CD8-positive, alpha-beta memory T cell (primary cell): ENCODE measurements at regions not wholly inside any gene's neighbourhood (a gene's known extent, or its start where the extent isn't known, plus 50 kb on each side); places are given as distances from the start of the nearest gene placed in this dataset.

Experiments used
- CTCF ChIA-PET: fragments of 350-600 bp; sonication (Branson Sonifier 250); formaldehyde crosslinking; loops from one replicate; lab custom pipeline; 2021; ENCODE audit warnings: antibody characterized with exemption; lab: Charles Lee
- POLR2A ChIA-PET: fragments of 350-600 bp; sonication (Branson Sonifier 250); formaldehyde crosslinking; loops from one replicate; lab custom pipeline; 2021; ENCODE audit warnings: antibody characterized with exemption; lab: Charles Lee
- DNase-seq, 5 donors: peaks; one replicate each; pipeline versions ENCODE4 v3.0.0 to v3.0.0-alpha.2; 2020 to 2022; ENCODE audit warnings: mixed read lengths in 1 of 5
- H3K27ac ChIP-seq: one replicate; pipeline ENCODE4 v1.7.0; 2013; ENCODE audit warnings: low read depth, mild to moderate bottlenecking, low read length, moderate library complexity
- H3K27me3 ChIP-seq: 2 replicates; pipeline ENCODE4 v1.7.0; 2013; ENCODE audit warnings: low read length, mild to moderate bottlenecking; ENCODE audit not compliant: insufficient read depth, poor library complexity, severe bottlenecking
- H3K36me3 ChIP-seq: 2 replicates; pipeline ENCODE4 v1.7.0; 2013; ENCODE audit warnings: mild to moderate bottlenecking, low read length, moderate library complexity; ENCODE audit not compliant: insufficient read depth
- H3K4me1 ChIP-seq: 2 replicates; pipeline ENCODE4 v1.7.0; 2013; ENCODE audit warnings: mild to moderate bottlenecking, low read length, moderate library complexity; ENCODE audit not compliant: insufficient read depth
- H3K4me3 ChIP-seq: 2 replicates; pipeline ENCODE4 v1.7.0; 2013; ENCODE audit warnings: mild to moderate bottlenecking, low read length
- H3K9me3 ChIP-seq: 2 replicates; pipeline ENCODE4 v1.7.0; 2013; ENCODE audit warnings: mild to moderate bottlenecking, low read length
- H3K27ac Mint-ChIP-seq, 8 donors: one replicate each; pipeline ENCODE4 v1.8.0; 2020 to 2021; ENCODE audit warnings: mixed read lengths in 8 of 8, mild to moderate bottlenecking in 6 of 8, inconsistent platforms in 3 of 8, moderate library complexity in 3 of 8
- H3K27me3 Mint-ChIP-seq, 2 donors: one replicate each; pipeline ENCODE4 v1.8.0; 2020 to 2021; ENCODE audit warnings: mixed read lengths in 2 of 2, mild to moderate bottlenecking in 1 of 2, moderate library complexity in 1 of 2
- H3K36me3 Mint-ChIP-seq, 3 donors: one replicate each; pipeline ENCODE4 v1.8.0; 2020 to 2021; ENCODE audit warnings: mixed read lengths in 3 of 3, inconsistent platforms in 1 of 3, mild to moderate bottlenecking in 1 of 3
- H3K4me1 Mint-ChIP-seq, 3 donors: one replicate each; pipeline ENCODE4 v1.8.0; 2020 to 2021; ENCODE audit warnings: mixed read lengths in 3 of 3, inconsistent platforms in 1 of 3, mild to moderate bottlenecking in 1 of 3
- H3K4me3 Mint-ChIP-seq, 7 donors: one replicate each; pipeline ENCODE4 v1.8.0; 2020 to 2021; ENCODE audit warnings: mixed read lengths in 7 of 7, mild to moderate bottlenecking in 6 of 7, moderate library complexity in 4 of 7, inconsistent platforms in 2 of 7
- H3K9me3 Mint-ChIP-seq, 5 donors: one replicate each; pipeline ENCODE4 v1.8.0; 2020 to 2022; ENCODE audit warnings: mixed read lengths in 5 of 5, mild to moderate bottlenecking in 3 of 5, moderate library complexity in 2 of 5, inconsistent platforms in 1 of 5

DNA sequence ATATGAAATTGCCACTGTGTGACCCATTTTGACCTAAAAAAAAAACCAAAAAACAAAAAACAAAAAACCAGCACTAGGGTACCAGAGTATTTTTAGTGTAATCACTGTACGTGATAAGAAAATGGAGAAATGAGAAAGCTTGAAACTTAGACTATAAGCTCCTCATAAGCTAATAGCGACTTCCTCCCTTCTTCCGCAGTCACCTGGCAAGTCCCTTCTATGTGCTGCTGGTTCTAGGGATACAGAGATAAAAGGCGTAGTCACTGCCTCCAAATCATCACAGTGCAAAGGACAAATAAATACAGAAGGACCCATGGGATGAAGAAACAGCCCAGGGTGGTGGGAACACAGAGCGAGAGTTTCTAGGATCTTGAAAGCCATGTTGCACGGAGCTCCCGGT, 190.3 kb downstream of the TM9SF2 start:
- no peaks in the 10 kb centered on the region for H3K27me3 ChIP-seq
- no peaks in the 10 kb centered on the region for H3K36me3 ChIP-seq
- H3K4me1 ChIP-seq = no peaks in the 10 kb centered on the region
- Mint-ChIP-seq H3K27ac (no peak overlapping the region), H3K4me3 (no peak overlapping the region), H3K9me3 (no peaks in the 10 kb centered on the region), H3K27me3 (no peaks in the 10 kb centered on the region), H3K4me1 (peaks cover 0 to 15% (median 2%) of the 10 kb centered on the region in 3 donors), H3K36me3 (peaks cover 0 to 6% (median 0%) of the 10 kb centered on the region in 3 donors)
- CTCF ChIA-PET = no interaction called here
- no peak overlapping the region for H3K27ac ChIP-seq
- POLR2A ChIA-PET = no interaction called here
- no peak overlapping the region for H3K4me3 ChIP-seq
- DNase-seq = no peak
- H3K9me3 ChIP-seq = no peaks in the 10 kb centered on the region

DNA sequence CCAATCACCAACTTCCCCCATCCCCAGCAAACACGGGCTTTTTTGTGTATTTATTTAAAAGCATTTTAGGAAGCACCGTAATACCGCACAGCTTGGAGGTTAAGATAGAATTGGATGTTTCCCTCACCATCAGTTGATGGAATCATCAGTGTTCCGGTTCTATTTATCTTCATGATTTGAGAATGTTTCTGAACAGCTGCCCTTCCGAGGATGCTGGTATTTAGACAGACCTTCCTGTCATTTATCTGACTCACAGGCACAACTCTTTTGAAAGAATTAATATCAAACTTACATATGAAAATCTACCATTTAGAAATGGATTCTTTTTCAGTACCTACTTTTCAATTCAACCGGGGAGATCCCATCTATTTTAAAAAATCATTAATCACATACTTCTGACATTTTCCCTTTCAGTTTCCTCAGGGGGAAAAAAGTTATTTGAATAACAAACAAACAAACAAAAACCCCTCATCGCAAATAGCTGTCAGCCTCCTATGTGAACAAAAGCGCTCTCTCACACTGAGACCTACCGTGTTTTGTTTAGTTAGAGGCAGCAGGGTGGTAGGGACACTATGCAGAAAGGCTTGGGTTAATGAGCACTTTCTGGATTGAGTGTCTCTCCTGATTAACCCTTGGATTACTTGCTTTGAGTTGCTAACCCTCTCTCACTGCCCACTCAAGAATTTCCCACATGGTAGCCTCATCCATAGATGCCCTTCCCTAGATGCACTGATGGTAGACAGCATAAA, 189.3 kb downstream of the TM9SF2 start:
- CTCF ChIA-PET = no interaction called here
- POLR2A ChIA-PET = no interaction called here
- H3K36me3 Mint-ChIP-seq = peaks cover 0 to 6% (median 0%) of the 10 kb centered on the region in 3 donors
- no peaks in the 10 kb centered on the region for H3K27me3 ChIP-seq
- no peaks in the 10 kb centered on the region for H3K4me1 ChIP-seq
- H3K4me1 Mint-ChIP-seq = peaks cover 0 to 15% (median 0%) of the 10 kb centered on the region in 3 donors
- H3K9me3 ChIP-seq = no peaks in the 10 kb centered on the region
- no peak for DNase-seq
- H3K27ac Mint-ChIP-seq = no peak overlapping the region
- no peaks in the 10 kb centered on the region for H3K9me3 Mint-ChIP-seq
- no peak overlapping the region for H3K4me3 Mint-ChIP-seq
- H3K4me3 ChIP-seq = no peak overlapping the region
- H3K36me3 ChIP-seq = no peaks in the 10 kb centered on the region
- no peak overlapping the region for H3K27ac ChIP-seq
- H3K27me3 Mint-ChIP-seq = no peaks in the 10 kb centered on the region

DNA sequence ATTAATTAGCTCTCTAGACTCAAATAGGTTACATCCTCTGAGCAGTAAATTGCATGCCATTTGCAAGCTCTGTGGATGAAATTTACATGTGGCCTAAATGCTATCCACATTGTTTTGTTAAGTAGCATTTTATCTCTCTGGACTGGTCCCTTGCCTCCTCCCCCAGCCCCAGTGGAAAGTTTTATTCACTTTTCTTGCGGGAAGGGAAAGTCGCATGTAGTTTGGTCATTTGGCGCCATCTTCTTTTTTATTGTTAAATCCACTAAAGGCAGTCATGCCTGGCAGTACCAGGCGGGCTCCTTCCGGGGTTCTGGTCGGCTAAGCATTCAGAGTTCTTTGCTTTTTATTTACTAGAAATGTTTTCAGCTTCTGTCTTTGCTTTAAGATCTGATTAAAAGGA, 188.7 kb downstream of the TM9SF2 start:
- ChIA-PET CTCF (no interaction called here), POLR2A (no interaction called here)
- Mint-ChIP-seq H3K27ac (peak overlapping the region in 1 of 8 donors; percentile 52), H3K27me3 (no peaks in the 10 kb centered on the region), H3K4me3 (no peak overlapping the region), H3K9me3 (no peaks in the 10 kb centered on the region), H3K36me3 (peaks cover 0 to 6% (median 0%) of the 10 kb centered on the region in 3 donors), H3K4me1 (peaks cover 0 to 15% (median 0%) of the 10 kb centered on the region in 3 donors)
- no peak overlapping the region for H3K27ac ChIP-seq
- H3K9me3 ChIP-seq = no peaks in the 10 kb centered on the region
- no peaks in the 10 kb centered on the region for H3K27me3 ChIP-seq
- no peak overlapping the region for H3K4me3 ChIP-seq
- DNase-seq = no peak
- H3K36me3 ChIP-seq = no peaks in the 10 kb centered on the region
- H3K4me1 ChIP-seq = no peaks in the 10 kb centered on the region

DNA sequence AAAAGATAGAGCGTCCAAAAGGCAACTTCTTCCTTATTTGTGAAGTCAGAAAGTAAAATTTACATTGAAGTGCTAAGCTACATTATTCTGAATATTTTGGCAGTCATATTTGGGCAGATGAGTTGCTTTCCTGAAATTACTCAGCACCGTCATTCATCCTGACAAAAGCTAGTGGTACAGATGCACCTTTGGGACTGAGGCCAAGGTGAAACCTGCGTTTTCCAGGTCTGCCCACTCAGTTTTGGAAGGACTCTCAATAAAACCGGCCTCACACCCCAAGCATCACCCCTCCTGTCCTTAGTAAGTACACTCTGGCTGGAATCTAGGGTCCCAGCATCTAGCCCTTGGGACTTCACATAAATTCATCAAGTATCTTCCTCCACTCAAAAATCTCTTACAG, 187.5 kb downstream of the TM9SF2 start:
- ChIA-PET POLR2A (no interaction called here), CTCF (no interaction called here)
- Histone ChIP-seq H3K9me3 (no peaks in the 10 kb centered on the region), H3K4me3 (no peak overlapping the region), H3K27me3 (no peaks in the 10 kb centered on the region), H3K4me1 (no peaks in the 10 kb centered on the region), H3K36me3 (no peaks in the 10 kb centered on the region), H3K27ac (no peak overlapping the region)
- Mint-ChIP-seq H3K9me3 (no peaks in the 10 kb centered on the region), H3K27ac (peak overlapping the region in 1 of 8 donors; percentile 54), H3K4me1 (peaks cover 0 to 15% (median 0%) of the 10 kb centered on the region in 3 donors), H3K27me3 (no peaks in the 10 kb centered on the region), H3K36me3 (peaks cover 0 to 5% (median 0%) of the 10 kb centered on the region in 3 donors), H3K4me3 (no peak overlapping the region)
- DNase-seq = no peak

DNA sequence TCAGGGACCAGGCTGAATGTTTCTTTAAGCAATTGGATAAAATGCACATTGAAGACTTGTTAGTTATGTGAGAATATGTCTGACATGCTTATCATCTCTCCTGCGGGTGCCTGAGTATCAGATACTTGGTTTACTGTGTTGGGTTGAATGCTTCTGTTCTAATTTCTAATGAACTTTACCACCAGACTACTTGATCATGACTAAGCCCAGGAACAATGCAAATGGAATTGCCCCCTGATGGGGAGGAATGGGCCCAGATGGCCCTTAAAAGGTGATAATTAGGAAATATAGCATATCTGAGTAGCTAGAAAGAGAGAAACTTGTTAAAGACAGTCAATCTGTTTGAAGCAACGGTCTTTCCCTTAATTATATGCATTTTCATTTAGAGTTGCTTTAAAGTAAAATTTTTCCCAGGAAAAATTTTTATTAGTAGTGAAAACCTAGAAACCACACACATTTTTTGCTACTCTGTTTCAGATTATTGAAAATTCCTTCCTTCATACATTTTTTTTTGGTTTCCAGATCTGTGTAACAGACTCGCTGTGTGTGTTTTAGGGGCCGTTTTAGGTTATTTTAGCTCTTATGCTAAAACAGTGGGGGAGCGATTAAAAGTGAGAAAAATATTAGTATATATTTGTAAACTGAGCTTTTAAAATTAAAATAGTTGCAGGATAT, 186.6 kb downstream of the TM9SF2 start:
- no peaks in the 10 kb centered on the region for H3K4me1 ChIP-seq
- ChIA-PET POLR2A (interaction anchor here (0.7 kb wide), 1 partner anchor 148 kb away, joined by 3 read pairs; no protein-coding TSS in a partner anchor), CTCF (interaction anchor here (1.4 kb wide), 1 partner anchor 11 kb away, joined by 3 read pairs; no protein-coding TSS in a partner anchor)
- no peak overlapping the region for H3K4me3 ChIP-seq
- H3K27me3 ChIP-seq = no peaks in the 10 kb centered on the region
- Mint-ChIP-seq H3K9me3 (no peaks in the 10 kb centered on the region), H3K27me3 (no peaks in the 10 kb centered on the region), H3K4me3 (no peak overlapping the region), H3K27ac (no peak overlapping the region), H3K4me1 (peaks cover 0 to 12% (median 0%) of the 10 kb centered on the region in 3 donors), H3K36me3 (peaks cover 0 to 5% (median 0%) of the 10 kb centered on the region in 3 donors)
- H3K9me3 ChIP-seq = no peaks in the 10 kb centered on the region
- no peaks in the 10 kb centered on the region for H3K36me3 ChIP-seq
- no peak for DNase-seq
- no peak overlapping the region for H3K27ac ChIP-seq

DNA sequence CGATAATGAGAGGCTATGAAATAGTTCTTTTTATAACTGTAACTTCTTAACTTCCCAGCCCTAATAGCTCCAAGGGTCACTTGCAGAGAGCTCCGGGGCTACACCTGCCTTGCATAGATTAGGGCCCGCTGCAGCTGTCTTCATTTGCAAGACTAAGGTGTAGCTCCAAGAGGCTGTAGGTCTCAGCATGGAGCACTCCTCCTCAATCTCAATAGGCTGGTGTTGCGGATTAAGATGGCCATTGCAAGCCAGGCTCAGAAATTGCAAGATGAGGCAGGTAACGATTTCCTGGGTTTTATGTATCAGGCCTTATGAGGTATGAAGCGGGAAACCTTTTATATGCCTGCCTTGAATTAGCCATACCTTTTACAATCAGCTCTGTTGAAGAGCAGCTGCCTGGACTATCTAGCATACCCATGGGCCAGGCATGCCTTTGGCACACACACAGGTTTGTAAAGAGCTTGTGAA, 185.7 kb downstream of the TM9SF2 start:
- Mint-ChIP-seq H3K36me3 (peaks cover 0 to 5% (median 0%) of the 10 kb centered on the region in 3 donors), H3K27me3 (no peaks in the 10 kb centered on the region), H3K9me3 (no peaks in the 10 kb centered on the region), H3K4me3 (no peak overlapping the region), H3K4me1 (peaks cover 0 to 8% (median 0%) of the 10 kb centered on the region in 3 donors), H3K27ac (no peak overlapping the region)
- DNase-seq = no peak
- Histone ChIP-seq H3K4me3 (no peak overlapping the region), H3K27ac (no peak overlapping the region), H3K9me3 (no peaks in the 10 kb centered on the region), H3K4me1 (no peaks in the 10 kb centered on the region), H3K27me3 (no peaks in the 10 kb centered on the region), H3K36me3 (no peaks in the 10 kb centered on the region)
- POLR2A ChIA-PET = no interaction called here
- CTCF ChIA-PET = interaction anchor here (1.1 to 1.4 kb wide), 2 partner anchors 11 to 12 kb away, joined by 3 read pairs; no protein-coding TSS in a partner anchor

DNA sequence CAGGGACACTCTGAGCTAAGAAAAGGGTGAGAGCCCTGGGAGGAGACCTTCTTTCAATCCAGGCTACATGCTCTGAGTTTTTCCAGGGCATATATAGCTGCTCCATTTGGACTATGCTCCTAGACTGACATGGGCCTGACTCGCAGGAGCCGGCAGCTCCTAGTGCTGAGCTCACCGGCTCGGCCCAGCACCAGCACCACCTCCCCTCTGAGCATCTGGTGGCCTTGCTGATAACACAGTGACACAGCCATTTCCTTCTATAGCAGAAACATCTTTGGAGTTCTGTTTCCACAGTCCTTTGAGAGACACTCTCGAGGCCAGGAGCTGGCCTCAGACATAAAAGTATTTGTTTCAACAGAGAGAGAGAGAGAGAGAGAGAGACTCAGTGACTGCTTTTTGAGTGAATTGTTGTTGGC, 184.9 kb downstream of the TM9SF2 start:
- no peak overlapping the region for H3K4me3 Mint-ChIP-seq
- no peaks in the 10 kb centered on the region for H3K9me3 Mint-ChIP-seq
- H3K4me1 ChIP-seq = no peaks in the 10 kb centered on the region
- no peak overlapping the region for H3K27ac ChIP-seq
- no peak overlapping the region for H3K27ac Mint-ChIP-seq
- peaks cover 0 to 5% (median 0%) of the 10 kb centered on the region in 3 donors for H3K36me3 Mint-ChIP-seq
- no peaks in the 10 kb centered on the region for H3K9me3 ChIP-seq
- no peak overlapping the region for H3K4me3 ChIP-seq
- ChIA-PET CTCF (interaction anchor here (1.1 to 1.4 kb wide), 2 partner anchors 12 kb away, joined by 3 read pairs; no protein-coding TSS in a partner anchor), POLR2A (no interaction called here)
- H3K27me3 ChIP-seq = no peaks in the 10 kb centered on the region
- no peak for DNase-seq
- no peaks in the 10 kb centered on the region for H3K27me3 Mint-ChIP-seq
- peaks cover 0 to 8% (median 0%) of the 10 kb centered on the region in 3 donors for H3K4me1 Mint-ChIP-seq
- H3K36me3 ChIP-seq = no peaks in the 10 kb centered on the region

DNA sequence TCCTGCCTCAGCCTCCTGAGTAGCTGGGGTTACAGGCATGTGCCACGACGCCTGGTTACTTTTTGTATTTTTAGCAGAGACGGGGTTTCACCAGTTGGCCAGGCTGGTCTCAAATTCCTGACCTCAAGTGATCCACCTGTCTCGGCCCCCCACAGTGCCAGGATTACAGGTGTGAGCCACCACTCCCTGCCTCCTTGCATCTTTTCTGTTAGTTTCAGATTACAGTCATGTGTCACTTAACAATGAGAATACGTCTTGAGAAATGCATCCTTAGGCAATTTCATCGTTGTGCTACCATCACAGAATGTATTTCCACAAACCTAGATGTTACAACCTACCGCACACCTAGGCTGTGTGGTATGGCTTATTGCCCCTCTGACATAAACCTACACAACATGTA, 180.4 kb downstream of the TM9SF2 start:
- Histone ChIP-seq H3K27ac (no peak overlapping the region), H3K36me3 (no peaks in the 10 kb centered on the region), H3K9me3 (no peaks in the 10 kb centered on the region), H3K4me3 (no peak overlapping the region), H3K27me3 (no peaks in the 10 kb centered on the region), H3K4me1 (no peaks in the 10 kb centered on the region)
- ChIA-PET POLR2A (no interaction called here), CTCF (no interaction called here)
- no peak for DNase-seq
- peaks cover 0 to 3% (median 2%) of the 10 kb centered on the region in 3 donors for H3K4me1 Mint-ChIP-seq
- H3K27ac Mint-ChIP-seq = no peak overlapping the region
- peaks cover 0 to 3% (median 0%) of the 10 kb centered on the region in 3 donors for H3K36me3 Mint-ChIP-seq
- H3K9me3 Mint-ChIP-seq = no peaks in the 10 kb centered on the region
- no peaks in the 10 kb centered on the region for H3K27me3 Mint-ChIP-seq
- H3K4me3 Mint-ChIP-seq = no peak overlapping the region
